Astrocyte of the spinal cord (primary cell): ENCODE measurements at regions not wholly inside any gene's neighbourhood (a gene's known extent, or its start where the extent isn't known, plus 50 kb on each side); places are given as distances from the start of the nearest gene placed in this dataset.

Experiments
- DNase-seq: peaks from one replicate; pipeline ENCODE4 v3.0.0; 2011; ENCODE audit warnings: low read depth, low spot score
- H3K4me3 ChIP-seq: 2 replicates; pipeline ENCODE4 v1.5.1; 2011; ENCODE audit warnings: low read depth, mild to moderate bottlenecking, low read length, moderate library complexity
- in situ Hi-C: cut with HindIII; loops from 2 replicates; pipeline ENCODE4 v1.10.0; 2017; ENCODE audit warnings: low sequenced_read_pairs
- TF ChIP-seq, protein P1 (sequence below): IDR thresholded peaks from 2 replicates; pipeline ENCODE4 v1.5.1; 2012; ENCODE audit warnings: low read depth, mild to moderate bottlenecking, low read length, inconsistent platforms

DNA sequence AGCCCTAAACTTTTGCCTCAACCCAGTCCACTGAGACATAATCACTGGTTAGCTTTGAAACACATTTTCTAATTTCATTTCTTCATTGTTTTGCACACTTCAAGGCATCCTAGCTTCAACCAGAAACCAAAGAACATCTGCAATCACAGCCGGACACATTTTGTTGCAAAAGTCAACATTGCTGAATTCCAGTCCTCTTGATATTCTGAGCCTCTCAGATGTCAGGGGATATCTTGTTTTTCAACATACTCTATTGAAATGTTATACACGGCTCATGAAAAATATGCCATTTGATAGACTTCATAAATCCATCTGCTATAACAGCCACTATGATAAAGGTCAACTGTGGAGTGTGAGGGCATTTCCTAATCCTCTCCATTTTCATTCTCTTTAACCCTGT is 241.6 kb upstream of the PUDP start:
- H3K4me3 ChIP-seq, result no peak overlapping the region
- DNase-seq, result no peak
- in situ Hi-C loops, result no loop called here
- TF ChIP-seq, protein P1, sequence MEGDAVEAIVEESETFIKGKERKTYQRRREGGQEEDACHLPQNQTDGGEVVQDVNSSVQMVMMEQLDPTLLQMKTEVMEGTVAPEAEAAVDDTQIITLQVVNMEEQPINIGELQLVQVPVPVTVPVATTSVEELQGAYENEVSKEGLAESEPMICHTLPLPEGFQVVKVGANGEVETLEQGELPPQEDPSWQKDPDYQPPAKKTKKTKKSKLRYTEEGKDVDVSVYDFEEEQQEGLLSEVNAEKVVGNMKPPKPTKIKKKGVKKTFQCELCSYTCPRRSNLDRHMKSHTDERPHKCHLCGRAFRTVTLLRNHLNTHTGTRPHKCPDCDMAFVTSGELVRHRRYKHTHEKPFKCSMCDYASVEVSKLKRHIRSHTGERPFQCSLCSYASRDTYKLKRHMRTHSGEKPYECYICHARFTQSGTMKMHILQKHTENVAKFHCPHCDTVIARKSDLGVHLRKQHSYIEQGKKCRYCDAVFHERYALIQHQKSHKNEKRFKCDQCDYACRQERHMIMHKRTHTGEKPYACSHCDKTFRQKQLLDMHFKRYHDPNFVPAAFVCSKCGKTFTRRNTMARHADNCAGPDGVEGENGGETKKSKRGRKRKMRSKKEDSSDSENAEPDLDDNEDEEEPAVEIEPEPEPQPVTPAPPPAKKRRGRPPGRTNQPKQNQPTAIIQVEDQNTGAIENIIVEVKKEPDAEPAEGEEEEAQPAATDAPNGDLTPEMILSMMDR, result no peak

DNA sequence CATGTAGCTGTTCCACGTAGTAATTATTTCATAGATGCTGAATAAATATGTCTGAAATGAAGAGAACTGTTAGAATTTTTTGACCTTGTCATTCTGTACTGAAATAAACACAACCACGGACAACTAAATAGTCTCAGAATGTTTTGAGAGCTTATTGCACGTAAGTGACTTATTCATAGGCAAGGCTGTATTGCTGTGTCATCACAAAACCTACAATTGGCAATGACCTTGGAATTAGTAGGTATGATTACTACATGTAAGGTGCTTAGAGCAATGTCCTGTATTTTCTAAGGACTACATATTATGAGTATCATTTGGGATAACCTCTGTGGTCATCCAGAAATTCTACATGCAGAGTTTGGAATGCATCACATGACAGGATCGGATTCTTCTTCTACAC is 237.2 kb upstream of the PUDP start:
- DNase-seq, result no peak
- in situ Hi-C loops, result no loop called here
- TF ChIP-seq, protein P1, result no peak
- no peak overlapping the region for H3K4me3 ChIP-seq

DNA sequence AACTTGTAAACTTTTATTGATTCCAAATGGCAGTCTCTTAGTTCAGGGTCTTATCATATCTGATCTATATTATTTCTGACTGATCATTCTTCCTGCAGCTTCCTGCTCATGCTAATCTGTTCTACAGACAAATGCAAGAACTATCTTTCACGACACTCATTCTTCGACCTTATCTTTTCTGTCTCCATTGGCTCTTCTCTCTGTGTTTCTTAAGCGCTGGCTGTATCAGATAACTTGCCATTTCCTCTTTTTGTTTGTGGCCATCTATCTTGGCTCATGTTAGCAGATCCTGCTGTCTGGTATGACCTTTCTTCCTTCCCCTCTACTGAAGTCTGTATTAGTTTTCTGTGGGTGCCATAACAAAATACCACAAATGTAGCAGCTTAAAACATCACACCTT is 230.5 kb upstream of the PUDP start:
- DNase-seq, result no peak
- no peak overlapping the region for H3K4me3 ChIP-seq
- in situ Hi-C loops, result no loop called here
- TF ChIP-seq, protein P1, result no peak

DNA sequence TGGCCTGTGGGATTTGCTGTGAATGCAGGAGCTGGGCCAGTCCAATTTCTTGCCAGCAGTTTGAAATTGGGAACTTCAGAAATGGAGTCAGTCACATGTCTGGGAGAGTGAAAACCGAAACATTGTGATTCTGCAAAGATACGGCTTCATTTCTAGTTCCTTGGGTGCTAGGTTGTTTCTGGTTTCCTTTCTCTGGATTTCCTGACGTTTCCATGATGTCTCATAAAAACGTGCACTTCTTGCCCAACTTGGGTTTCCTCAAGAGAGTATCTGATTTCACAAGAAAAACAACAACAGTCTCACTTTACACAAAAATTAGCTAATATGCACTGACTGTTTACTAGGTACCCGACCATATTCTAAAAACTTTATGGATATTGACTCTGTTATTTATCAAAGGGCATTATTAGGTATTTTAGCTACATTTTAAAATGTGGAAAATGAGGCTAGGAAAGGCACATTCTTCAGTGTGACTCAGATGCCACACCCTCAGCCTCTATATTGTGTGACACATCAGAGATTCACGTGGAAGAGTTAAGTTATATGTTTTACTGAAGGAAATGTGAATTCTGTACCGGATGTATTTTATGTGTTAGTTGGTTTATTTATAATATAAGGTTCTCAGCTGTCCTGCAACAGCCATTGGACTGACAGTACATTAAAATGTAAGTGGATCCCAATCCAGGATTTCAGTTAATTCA is 225.0 kb upstream of the PUDP start:
- TF ChIP-seq, protein P1, result no peak
- H3K4me3 ChIP-seq, result no peak overlapping the region
- DNase-seq, result peak; percentile 55
- in situ Hi-C loops, result no loop called here

GRCh38 chrX:7362111-7362510 is 214.2 kb upstream of the PUDP start:
- in situ Hi-C loops, result no loop called here

DNA sequence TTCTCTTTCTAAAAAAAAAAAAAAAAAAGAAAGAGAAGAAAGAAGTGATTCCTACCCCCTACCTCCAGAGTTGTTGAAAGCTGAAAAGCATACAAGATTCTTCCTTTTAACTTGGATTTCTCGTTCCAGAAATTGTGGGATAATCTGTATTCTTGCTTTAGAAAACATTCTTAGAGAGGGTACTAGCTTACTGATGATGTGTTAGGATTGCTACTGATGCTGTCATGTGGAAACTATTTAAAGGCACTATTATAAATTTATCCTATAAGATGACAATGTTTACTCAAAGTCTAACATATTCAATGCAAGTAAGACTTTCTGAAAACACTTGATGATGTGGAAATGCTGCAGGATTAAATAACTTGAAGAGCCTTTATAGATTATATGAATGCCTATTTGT is 204.0 kb upstream of the PUDP start:
- in situ Hi-C loops, result no loop called here
- TF ChIP-seq, protein P1, result no peak
- DNase-seq, result peak; percentile 2
- H3K4me3 ChIP-seq, result no peak overlapping the region

More at GRCh38 chrX:7362111-7362510, 214.2 kb upstream of the PUDP start:
- no peak for DNase-seq
- TF ChIP-seq, protein P1, result no peak
- no peak overlapping the region for H3K4me3 ChIP-seq
